GM21447 (cell line): ENCODE measurements at regions not wholly inside any gene's neighbourhood (a gene's known extent, or its start where the extent isn't known, plus 50 kb on each side); places are given as distances from the start of the nearest gene placed in this dataset.
"Not testable (repeated sequence)": the region's sequence is repeated elsewhere in the genome, so short reads cannot be mapped to it uniquely, and the experiment has no call there.

ENCODE experiments used
- ATAC-seq: cut with Tn5 transposase; IDR thresholded peaks from one replicate; pipeline ENCODE4 v1.9.1; 2021; ENCODE audit not compliant: unreplicated experiment

- ATAC-seq: no peak
Observed at GRCh38 chr4:59455751-59456150, 1744.4 kb upstream of the ADGRL3 start.

GRCh38 chr4:59457576-59457975, 1742.5 kb upstream of the ADGRL3 start:
- no peak for ATAC-seq

GRCh38 chr4:59484944-59485343, 1715.2 kb upstream of the ADGRL3 start:
- no peak for ATAC-seq

GRCh38 chr4:59500103-59500502, 1700.0 kb upstream of the ADGRL3 start:
- ATAC-seq: no peak

- ATAC-seq: no peak
Observed at GRCh38 chr4:59503731-59504130, 1696.4 kb upstream of the ADGRL3 start.

GRCh38 chr4:59511809-59512208, 1688.3 kb upstream of the ADGRL3 start:
- ATAC-seq: not testable (repeated sequence)

- ATAC-seq: no peak
Observed at GRCh38 chr4:59517007-59517406, 1683.1 kb upstream of the ADGRL3 start.

GRCh38 chr4:59518005-59518823, 1681.9 kb upstream of the ADGRL3 start:
- ATAC-seq: no peak

- ATAC-seq: no peak
Observed at GRCh38 chr4:59525885-59526284, 1674.2 kb upstream of the ADGRL3 start.

- no peak for ATAC-seq
Observed at GRCh38 chr4:59535541-59535940, 1664.6 kb upstream of the ADGRL3 start.

- no peak for ATAC-seq
Observed at GRCh38 chr4:59536428-59536827, 1663.7 kb upstream of the ADGRL3 start.

- no peak for ATAC-seq
Observed at GRCh38 chr4:59537246-59537886, 1662.8 kb upstream of the ADGRL3 start.

- no peak for ATAC-seq
Observed at GRCh38 chr4:59539401-59539800, 1660.7 kb upstream of the ADGRL3 start.

GRCh38 chr4:59540311-59540710, 1659.8 kb upstream of the ADGRL3 start:
- no peak for ATAC-seq

GRCh38 chr4:59553063-59553720, 1646.9 kb upstream of the ADGRL3 start:
- peak; percentile 87 for ATAC-seq

GRCh38 chr4:59553721-59554091, 1646.4 kb upstream of the ADGRL3 start:
- no peak for ATAC-seq

GRCh38 chr4:59556191-59556590, 1643.9 kb upstream of the ADGRL3 start:
- ATAC-seq: not testable (repeated sequence)

- ATAC-seq: not testable (repeated sequence)
Observed at GRCh38 chr4:59560141-59560648, 1639.9 kb upstream of the ADGRL3 start.

- ATAC-seq: no peak
Observed at GRCh38 chr4:59565836-59566235, 1634.3 kb upstream of the ADGRL3 start.

- peak; percentile 84 for ATAC-seq
Observed at GRCh38 chr4:59570860-59571476, 1629.2 kb upstream of the ADGRL3 start.

- ATAC-seq: no peak
Observed at GRCh38 chr4:59571805-59572430, 1628.2 kb upstream of the ADGRL3 start.
